SH-SY5Y (cell line): ENCODE measurements at regions not wholly inside any gene's neighbourhood (a gene's known extent, or its start where the extent isn't known, plus 50 kb on each side); places are given as distances from the start of the nearest gene placed in this dataset.

ENCODE experiments used
- GATA2 ChIP-seq: IDR thresholded peaks from 2 replicates; pipeline ENCODE4 v1.6.1; 2011; ENCODE audit warnings: mild to moderate bottlenecking, low read depth, low read length
- GATA3 ChIP-seq: IDR thresholded peaks from 2 replicates; pipeline ENCODE4 v1.6.1; 2011; ENCODE audit warnings: low read depth, mild to moderate bottlenecking, low read length, moderate library complexity

- no peak for TF ChIP-seq GATA3
- no peak for TF ChIP-seq GATA2
These were observed 95.7 kb upstream of the DACH1 start for GRCh38 chr13:71962735-71963134.
